ENCODE measurements at regions not wholly inside any gene's neighbourhood (a gene's known extent, or its start where the extent isn't known, plus 50 kb on each side); places are given as distances from the start of the nearest gene placed in this dataset.

GRCh38 chr6:26202811-26203583 lies 115.8 kb downstream of the HFE start:
- CTCF ChIA-PET (ENCODE audit: unreplicated experiment): no interaction called here
- intact Hi-C loops (cut with micrococcal nuclease; ENCODE audit: unreplicated experiment): loop anchor here (2.0 kb wide), 1 partner anchor 930 kb away; a partner anchor contains a TSS
- H3K9me2 ChIP-seq (ENCODE audit: insufficient read depth, low read length): no peaks in the 10 kb centered on the region
- H2AFZ ChIP-seq (ENCODE audit: low read length): no peak overlapping the region
- H4K20me1 ChIP-seq (ENCODE audit: insufficient read depth, low read length): no peaks in the 10 kb centered on the region
- POLR2A ChIA-PET: interaction anchor here (0.6 to 22.5 kb wide), 22 partner anchors 7 to 1667 kb away, joined by 3 to 505 read pairs (median 4); a partner anchor contains a TSS
- no peaks in the 10 kb centered on the region; the same call in 1 of the 2 replicates for H3K79me2 ChIP-seq (ENCODE audit: insufficient read depth, low read depth, low read length)
- TF ChIP-seq EZH2phosphoT487 (IDR thresholded peaks at IDR 0.05; ENCODE audit: borderline replicate concordance, low read depth, low read length) (no peak), CTCF (conservative IDR thresholded peaks at IDR 0.05; ENCODE audit: low read length) (no peak)
- H3K4me1 ChIP-seq (ENCODE audit: insufficient read depth, low read length, poor library complexity, severe bottlenecking): peaks cover 63% of the 10 kb centered on the region
- H3K9me3 ChIP-seq (ENCODE audit: low read length): no peaks in the 10 kb centered on the region
- H3K27ac ChIP-seq (ENCODE audit: low read depth, low read length, poor library complexity, severe bottlenecking): peak overlapping the region; percentile 93
- BruUV-seq (replicated peaks): no TSS peak
- peak overlapping the region; percentile 98 for H3K4me2 ChIP-seq (ENCODE audit: low read length)
- peak overlapping the region; percentile 79 for H3K4me3 ChIP-seq (ENCODE audit: low read depth, low read length, poor library complexity, severe bottlenecking)
- no peaks in the 10 kb centered on the region for H3K36me3 ChIP-seq (ENCODE audit: insufficient read depth, low read length)
- DNase-seq (ENCODE audit: low spot score): peak; percentile 61

- peak overlapping the region; percentile 93 for H3K27ac ChIP-seq (ENCODE audit: low read depth, low read length, poor library complexity, severe bottlenecking)
Observed at GRCh38 chr6:26204332-26205160, 117.3 kb downstream of the HFE start.

More at GRCh38 chr6:26204332-26205160, 117.3 kb downstream of the HFE start:
- TSS peak; percentile 95 for BruUV-seq (replicated peaks)
- H3K79me2 ChIP-seq (ENCODE audit: insufficient read depth, low read depth, low read length): no peaks in the 10 kb centered on the region; the same call in 1 of the 2 replicates
- peak overlapping the region; percentile 98 for H3K4me2 ChIP-seq (ENCODE audit: low read length)
- intact Hi-C loops (cut with micrococcal nuclease; ENCODE audit: unreplicated experiment): loop anchor here (1.0 kb wide), 2 partner anchors 12 to 177 kb away; a partner anchor contains a TSS
- H3K36me3 ChIP-seq (ENCODE audit: insufficient read depth, low read length): no peaks in the 10 kb centered on the region
- DNase-seq (ENCODE audit: low spot score): peak; percentile 98
- H4K20me1 ChIP-seq (ENCODE audit: insufficient read depth, low read length): no peaks in the 10 kb centered on the region
- no peak overlapping the region for H2AFZ ChIP-seq (ENCODE audit: low read length)
- TF ChIP-seq CTCF (conservative IDR thresholded peaks at IDR 0.05; ENCODE audit: low read length) (peak; percentile 61), EZH2phosphoT487 (IDR thresholded peaks at IDR 0.05; ENCODE audit: borderline replicate concordance, low read depth, low read length) (no peak)
- no peaks in the 10 kb centered on the region for H3K9me3 ChIP-seq (ENCODE audit: low read length)
- H3K4me1 ChIP-seq (ENCODE audit: insufficient read depth, low read length, poor library complexity, severe bottlenecking): peaks cover 63% of the 10 kb centered on the region
- CTCF ChIA-PET (ENCODE audit: unreplicated experiment): no interaction called here
- H3K9me2 ChIP-seq (ENCODE audit: insufficient read depth, low read length): no peaks in the 10 kb centered on the region
- POLR2A ChIA-PET: interaction anchor here (0.5 to 22.5 kb wide), 20 partner anchors 8 to 1689 kb away, joined by 3 to 505 read pairs (median 5); a partner anchor contains a TSS
- H3K4me3 ChIP-seq (ENCODE audit: low read depth, low read length, poor library complexity, severe bottlenecking): peak overlapping the region; percentile 79
